ELF-1 (cell line): ENCODE measurements at regions not wholly inside any gene's neighbourhood (a gene's known extent, or its start where the extent isn't known, plus 50 kb on each side); places are given as distances from the start of the nearest gene placed in this dataset.

Experiments
- DNase-seq: peaks from one replicate; pipeline ENCODE4 v3.0.0-alpha.2; 2016; ENCODE audit warnings: low read depth, low spot score

DNA sequence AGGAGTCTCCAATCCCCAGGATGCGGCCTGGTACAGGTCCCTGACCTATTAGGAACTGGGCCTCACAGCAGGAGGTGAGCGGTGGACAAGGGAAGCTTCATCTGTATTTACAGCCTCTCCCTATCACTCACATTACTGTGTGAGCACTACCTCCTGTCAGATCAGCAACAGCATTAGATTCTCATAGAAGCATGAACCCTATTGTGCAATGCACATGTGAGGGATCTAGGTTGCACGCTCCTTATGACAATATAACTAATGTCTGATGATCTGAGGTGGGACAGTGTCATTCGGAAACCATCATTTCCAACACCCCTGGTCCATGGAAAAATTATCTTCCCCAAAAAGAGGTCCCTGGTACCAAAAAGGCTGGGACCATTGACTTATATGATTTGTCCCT, 1000.5 kb downstream of the FLRT2 start:
- DNase-seq: no peak

DNA sequence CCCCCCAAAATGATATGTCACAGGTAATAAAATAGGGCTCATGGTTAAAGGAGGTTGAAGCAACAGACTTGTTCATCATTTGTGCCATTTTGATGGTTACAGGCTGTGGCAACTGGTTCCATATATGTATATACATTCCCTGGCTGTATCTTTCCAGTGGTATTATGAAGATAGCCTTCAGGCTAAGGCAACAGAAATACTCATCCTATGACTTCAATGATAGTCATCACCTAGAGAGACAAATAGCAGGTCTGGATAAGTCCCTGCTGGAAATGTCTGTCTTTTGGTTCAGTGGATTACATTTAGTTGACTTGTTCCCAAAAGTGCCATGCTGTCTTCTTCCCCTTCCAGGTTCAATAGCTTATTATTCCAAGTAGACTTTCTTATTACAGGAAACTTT, 997.4 kb downstream of the FLRT2 start:
- DNase-seq: no peak

DNA sequence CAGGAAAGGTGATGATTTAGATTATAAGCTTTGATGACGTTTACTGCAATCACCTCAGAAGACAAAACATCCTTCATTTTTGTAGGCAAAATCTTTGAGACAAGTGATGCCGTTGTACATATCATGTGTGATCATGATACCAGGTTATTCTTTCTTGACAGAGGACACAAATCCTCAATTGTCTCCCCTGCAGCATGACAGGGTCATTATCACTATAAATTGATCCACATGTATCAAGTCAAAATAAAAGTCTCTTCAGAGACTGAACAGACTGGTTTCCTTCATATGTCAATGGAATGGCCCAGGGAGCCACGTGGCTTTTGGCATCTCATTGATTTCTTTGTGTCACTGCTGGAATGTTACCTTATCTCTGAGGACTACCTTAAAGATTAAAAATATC, 995.7 kb downstream of the FLRT2 start:
- no peak for DNase-seq

DNA sequence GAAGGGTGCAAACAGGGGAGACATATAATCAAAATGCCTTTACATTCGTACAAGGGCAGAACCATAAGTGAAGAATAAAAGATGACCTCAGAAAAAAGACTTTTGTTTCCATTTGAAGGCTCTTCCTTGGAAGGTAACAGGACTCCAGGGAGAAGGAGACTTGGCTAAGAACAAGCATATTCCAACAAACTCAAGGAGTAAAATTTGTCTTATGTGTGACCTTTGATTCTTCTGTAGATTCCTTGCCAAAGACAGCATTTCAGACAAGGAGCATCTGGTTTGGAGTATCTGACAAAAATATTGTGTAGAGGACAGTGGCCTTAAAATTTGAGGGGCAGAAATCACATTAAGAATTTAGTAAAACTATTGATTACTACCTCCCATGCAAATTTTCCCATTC, 991.9 kb downstream of the FLRT2 start:
- no peak for DNase-seq

DNA sequence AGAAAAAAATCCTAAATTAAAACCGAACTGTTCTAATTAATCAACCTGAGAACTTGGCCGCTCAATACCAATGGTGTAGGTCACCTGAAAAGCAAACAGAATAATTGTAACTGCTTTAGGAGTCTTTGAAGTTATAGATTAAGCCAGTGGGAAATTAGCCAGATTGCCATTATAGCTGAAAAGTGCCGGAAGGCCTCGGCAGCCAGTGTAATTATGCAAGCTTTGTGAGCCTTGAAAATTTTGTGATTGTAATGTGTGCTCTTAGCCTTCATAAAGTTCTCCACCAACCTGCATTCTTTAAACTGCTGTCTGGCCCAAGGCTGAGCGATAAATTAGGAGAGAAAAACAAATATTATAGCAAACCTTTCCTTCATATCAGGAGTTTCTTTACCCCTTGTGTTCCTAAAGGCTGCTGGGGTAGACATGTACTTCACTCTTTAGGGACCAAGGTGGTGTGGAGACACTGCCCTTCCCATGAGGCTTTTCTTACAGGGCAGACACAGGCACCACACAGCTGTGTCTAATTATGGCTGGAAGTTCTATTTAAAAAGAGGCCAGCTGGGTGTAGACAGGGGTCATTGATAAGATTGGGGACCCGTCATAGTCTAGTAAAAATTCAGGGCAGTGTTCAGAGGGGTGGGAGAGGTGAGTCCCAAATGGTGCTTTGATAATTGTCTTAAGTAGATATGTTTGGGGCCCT, 991.2 kb downstream of the FLRT2 start:
- no peak for DNase-seq

DNA sequence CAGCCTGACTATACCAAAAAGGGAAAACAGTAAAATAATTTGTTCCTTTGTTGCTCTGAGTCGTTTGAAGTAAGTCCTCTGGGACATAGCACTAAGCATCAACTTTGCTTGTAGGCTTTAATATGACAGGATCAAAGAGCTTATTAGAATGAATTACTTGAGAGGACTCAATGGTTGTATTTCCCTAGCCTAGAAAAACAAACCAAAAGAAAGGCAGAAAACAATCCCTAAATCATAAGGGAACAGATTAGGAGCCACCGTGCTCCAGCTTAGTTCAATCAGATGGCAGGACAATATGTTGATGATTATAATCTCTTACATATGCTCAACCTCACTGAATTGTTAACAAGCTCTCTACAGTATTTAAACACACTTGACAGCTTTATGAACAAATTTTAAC, 988.4 kb downstream of the FLRT2 start:
- DNase-seq: no peak

DNA sequence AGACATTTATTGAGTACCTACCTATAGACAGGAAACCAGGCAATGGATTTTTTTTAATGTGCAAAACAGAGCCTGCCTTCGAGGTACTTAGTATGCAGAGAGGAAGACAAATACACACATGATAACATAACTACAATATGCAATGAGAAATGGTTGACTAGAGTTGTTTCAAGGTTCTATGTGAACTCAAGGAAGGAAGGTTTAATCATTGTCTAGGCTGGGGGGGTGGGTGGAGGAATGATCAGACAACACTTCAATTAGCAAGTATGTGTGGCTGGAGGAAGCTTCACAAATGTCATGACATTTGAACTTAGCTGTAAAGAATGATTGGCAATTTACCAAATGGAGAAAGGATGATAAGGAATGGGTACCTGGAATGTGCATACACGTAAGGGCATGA, 985.3 kb downstream of the FLRT2 start:
- no peak for DNase-seq

DNA sequence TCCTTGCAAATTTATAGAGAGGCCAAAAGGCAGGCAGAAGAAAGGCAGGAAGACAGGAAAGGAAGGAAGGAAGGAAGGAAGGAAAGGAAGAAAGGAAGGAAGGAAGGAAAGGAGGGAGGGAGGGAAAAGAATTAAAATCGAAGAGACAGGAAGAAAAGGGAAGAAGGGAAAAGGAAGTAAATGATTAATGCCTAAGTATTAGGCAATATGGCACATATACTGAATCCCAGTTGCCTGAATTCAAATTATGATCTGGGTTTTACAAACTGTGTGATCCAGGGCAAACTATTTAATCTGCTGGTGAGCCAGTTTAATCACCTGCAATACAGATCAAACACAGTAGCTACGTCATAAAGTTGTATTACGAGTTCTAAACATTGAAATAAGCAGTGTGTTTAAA, 983.6 kb downstream of the FLRT2 start:
- no peak for DNase-seq

DNA sequence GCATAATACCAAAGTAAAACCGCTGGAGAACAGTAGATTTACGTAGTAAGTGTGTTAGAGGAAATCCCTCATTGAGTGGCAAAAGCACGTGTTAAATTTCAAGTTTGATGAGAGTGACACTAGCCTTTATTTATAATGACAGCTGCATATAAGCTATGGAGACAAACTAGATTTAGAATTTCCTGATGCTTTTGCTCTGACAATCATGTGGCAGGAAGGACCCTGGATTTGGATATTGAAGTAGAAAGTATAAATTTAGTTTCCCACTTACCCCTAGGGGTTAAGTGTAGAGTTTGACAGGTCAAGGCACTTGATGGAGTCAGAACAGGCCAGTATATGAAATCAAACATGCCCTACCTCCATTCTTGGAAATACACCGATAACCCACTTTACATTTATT, 983.1 kb downstream of the FLRT2 start:
- DNase-seq: no peak

DNA sequence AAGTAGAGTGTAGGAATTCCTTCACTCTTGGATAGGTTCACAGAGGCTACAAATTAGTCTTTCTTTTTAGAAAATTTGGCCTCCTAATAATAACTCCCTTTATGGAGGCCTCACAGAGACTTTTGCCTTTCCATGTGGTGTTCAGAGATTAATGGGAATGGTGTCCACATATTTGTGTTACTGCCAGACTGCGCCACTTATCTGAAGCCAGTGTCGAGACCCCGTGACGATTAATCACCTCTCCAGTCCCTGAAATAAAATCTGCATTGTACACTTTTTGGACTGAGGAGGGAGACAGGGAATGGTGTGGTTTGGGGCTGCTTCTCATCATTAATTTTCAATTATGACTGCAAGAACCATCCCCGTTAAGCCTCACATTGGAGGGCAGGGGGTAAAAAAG, 980.5 kb downstream of the FLRT2 start:
- DNase-seq: no peak

DNA sequence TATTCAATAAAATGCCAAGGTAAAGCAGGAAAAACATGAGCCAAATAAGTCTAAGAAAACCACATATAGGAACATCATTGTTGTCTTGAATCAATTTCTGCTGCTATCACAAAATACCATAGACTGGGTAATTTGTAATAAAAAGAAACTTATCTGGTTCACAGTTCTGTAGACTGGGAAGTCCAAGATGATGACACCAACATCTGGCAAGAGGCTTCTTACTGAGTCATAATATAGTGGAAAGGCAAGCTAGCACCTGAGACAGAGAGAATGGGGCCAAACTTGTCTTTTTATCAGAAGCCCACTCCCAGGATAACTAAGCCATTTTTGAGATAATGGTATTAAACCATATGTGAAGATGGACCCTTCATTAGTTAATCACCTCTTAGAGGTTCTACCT, 975.9 kb downstream of the FLRT2 start:
- DNase-seq: no peak

DNA sequence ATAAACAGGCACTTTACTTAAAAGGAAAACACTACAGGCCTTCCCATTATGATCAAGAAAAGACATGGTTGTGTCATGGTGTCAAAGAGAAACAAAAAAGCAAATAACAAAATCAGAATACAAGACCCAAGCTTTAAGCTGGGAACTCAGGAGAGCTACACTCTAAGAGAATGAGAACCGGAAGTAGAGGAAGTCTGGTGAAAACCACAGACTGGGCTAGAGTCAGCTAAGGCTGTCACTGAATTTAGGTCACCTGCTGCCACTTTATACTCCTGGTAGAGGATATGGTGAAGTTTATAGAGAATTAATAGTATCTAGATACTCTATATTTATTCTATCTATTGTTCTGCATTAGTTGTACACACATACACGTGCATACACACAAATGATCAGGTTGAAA, 971.7 kb downstream of the FLRT2 start:
- no peak for DNase-seq

DNA sequence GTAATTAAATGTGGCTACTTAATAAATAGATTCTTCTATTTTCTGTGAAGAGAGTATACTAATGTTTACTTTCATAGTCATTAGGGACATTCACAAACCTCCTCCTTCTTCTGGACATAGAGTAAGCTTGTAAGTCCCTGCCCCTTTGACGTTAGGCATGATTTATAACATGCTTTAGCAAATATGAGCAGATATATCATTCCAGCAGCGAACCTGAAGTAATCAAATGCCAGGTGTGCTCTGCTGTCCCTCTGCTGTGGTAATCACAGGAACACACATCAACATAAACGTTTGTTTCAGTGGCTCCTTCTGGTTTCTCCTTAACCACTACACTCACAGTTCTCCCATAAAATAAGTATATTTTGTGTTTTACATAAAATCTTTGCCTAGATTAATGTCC, 961.8 kb downstream of the FLRT2 start:
- DNase-seq: no peak

DNA sequence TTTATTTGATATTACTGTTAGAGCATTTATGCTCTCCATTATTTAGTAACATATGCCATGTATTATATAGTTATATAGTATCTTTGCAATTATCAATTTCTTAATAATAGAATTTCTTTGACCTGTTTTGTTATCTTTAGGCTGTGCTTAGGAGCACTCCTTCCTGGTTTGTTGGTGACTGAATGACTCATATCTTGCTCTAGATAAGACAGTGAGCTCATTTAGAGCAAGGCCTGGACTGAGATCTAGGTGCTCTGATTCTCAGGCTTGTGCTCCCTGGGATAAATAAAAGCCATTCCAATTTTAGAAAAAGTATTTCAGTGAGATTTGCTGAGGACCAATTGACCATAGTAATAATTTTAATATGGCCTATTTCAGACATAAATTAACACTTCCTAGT, 951.2 kb downstream of the FLRT2 start:
- no peak for DNase-seq

DNA sequence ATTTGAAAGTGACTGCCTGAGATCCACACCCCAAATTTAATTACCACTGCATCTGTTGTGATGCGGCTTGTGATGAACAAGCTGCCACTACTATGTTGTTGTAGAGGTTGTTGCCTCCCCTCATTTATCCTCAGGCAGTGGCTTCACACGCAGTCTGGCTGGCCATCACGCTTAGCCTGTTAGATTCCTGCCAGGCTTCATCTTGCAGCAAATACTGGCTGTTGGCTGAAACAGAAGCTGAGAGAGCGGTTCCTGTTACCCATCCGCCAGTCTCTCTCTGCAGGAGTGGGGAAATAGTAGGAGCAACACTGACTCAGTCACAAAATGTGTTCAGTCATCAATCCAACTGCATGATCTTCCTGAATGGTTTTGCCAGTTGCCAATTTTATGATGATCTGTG, 934.4 kb downstream of the FLRT2 start:
- no peak for DNase-seq

DNA sequence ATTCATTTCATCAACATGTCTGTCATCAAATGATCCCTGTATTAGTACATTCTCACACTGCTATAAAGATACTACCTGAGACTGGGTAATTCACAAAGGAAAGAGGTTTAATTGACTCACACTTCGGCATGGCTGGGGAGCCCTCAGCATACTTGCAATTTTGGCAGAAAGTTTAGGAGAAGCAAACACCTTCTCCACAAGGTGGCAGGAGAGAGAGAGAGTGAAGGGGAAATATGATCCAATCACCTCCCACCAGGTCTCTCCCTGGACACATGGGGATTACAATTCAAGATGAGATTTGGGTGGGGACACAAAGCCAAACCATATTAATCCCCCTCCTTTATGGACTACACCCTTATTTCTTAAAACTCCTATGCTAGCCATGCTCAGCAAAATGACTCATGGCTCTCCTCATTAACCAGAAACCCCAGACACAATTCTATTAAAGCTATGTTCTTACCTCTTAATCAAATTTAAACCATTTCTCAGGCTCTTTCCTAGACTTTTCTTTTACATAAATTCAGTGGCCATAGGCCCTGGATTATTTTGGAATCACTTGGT, 932.3 kb downstream of the FLRT2 start:
- DNase-seq: peak; percentile 9

DNA sequence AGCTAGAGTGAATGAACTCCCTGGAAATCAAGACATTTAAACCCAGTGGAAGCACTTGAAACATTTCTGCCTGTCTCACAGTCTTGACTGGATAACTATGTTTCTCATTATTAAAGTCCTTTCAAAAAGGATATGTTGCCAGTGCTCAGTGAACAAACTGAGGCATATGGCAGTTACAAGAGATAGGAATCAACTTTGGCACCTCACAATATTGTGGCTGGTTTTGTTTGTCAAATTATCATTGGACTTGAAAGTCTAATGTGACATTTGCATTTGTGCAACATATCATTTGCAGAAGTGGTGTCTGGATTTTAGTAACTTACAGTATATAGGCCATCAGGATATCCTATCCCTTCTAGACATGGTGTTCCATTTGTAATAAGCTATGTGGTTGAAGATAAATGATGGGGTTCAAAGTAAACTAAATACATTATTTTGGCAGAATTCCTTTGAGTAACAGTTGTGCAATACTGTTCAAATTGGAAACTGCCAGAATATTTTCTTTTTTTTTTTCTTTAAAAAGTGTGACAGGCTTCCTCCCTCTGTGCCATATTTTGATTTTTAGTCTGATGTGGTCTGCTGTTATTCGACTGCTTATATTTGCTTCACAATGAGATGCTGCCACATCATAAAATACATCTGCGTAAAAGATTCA, 927.7 kb downstream of the FLRT2 start:
- DNase-seq: no peak

DNA sequence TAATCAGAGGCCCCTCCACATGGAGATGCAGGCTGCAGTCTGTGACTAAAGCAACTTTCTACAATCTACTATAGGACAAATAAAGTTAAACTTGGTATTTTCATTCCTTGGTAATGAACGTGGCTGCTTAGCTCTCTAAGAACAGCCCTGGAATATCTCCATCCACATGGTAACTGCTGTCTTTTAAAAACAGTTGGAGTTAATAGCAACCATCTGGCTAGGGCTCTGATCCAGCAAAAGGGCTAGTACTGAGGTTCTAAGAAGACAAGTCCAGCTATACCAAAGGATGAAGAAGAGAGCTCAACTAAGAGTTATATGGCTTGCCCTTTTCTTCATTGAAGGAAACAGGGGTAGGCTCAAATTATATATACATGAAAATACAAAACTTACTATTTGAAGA, 920.1 kb downstream of the FLRT2 start:
- DNase-seq: no peak

DNA sequence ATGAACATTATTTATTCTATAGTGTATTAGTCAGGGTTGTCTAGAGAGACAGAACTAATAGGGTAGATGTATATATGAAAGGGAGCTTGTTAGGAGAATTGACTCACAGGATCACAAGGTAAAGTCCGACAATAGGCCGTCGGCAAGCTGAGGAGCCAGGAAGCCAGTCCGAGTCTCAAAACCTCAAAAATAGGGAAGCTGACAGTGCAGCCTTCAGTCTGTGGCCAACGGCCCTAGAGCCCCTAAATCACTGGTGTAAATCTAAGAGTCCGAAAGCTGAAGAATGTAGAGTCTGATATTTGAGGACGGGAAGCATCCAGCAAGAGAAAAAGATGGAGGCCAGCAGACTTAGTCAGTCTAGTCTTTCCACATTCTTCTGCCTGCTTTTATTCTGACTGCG, 912.2 kb downstream of the FLRT2 start:
- no peak for DNase-seq

DNA sequence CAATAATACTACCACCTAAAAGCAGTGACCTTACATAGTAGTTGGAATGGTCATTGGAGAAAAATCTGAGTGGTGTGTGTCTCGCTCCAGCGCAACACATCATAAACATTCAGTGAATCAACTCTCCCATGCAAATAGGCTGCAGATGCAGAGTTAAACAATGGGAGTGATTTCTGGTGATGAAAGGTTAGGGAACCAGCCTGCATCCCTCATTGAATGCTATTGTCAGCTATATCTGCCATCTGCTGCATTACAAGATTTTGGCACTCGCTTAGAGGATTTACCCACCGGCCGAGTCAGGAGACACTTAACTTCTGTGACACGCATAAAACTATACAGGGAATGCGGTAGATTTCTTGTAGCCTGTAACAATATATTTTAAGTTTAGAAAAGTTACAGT, 900.9 kb downstream of the FLRT2 start:
- no peak for DNase-seq

DNA sequence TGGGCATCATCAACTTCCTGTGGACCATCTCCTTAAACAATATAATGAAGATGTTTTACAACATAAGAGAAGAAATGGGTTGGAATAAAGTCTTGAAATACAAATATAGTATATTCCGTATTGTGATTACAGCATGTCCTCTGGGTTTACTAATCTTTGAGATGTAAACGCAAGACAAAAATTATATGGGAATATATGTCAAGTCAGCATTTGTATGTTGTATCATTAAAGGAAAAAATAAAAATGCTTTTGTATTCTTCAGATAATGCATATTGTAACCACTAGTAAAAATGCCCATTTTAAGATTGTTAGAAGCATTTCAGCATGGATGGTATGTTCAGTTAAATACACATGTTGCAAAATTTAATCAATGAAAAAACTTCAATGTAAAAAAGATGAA, 893.3 kb downstream of the FLRT2 start:
- DNase-seq: no peak

DNA sequence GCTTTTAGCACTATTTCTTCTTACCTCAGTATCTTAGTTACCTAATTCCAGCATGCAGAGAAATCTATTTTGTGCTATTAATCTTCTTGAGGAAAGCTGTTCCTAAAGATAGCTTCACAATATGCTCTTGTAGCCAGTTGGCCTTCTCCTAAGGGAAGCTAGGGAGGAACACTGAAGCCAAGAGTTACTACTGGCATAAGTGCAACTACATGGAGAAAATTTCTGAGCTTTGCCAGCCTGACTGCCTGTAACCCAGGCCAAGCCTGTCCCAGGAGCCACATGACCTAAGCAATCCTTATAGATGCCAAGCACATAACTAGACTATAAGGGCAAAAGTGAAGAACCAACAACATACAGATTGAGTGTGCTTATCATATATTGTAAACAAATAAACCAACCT, 890.2 kb downstream of the FLRT2 start:
- DNase-seq: no peak

DNA sequence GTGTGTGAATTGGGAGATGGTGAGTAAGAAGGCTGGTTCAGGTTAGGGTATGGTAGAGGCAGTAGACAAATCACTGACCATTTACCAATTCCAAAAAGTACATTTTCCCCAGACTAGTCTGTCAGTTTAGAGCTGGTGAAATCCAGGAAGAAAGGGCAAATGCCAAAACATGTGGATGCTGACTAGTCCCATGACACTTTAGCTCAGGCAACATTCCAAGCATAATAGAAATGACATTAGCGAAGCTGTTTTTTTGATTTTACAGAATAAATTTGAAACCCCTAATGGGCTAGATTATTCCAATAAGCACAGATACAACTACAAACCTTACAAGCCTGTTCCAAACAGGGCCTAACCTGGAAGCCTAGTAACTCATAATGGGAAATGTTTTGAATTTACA, 884.2 kb downstream of the FLRT2 start:
- DNase-seq: no peak
